Endothelial cell of umbilical vein (primary cell): ENCODE measurements at regions not wholly inside any gene's neighbourhood (a gene's known extent, or its start where the extent isn't known, plus 50 kb on each side); places are given as distances from the start of the nearest gene placed in this dataset.

ENCODE experiments used
- CTCF ChIP-seq, 2 donors: IDR thresholded peaks; 1 replicate in 1 of 2; 2 replicates in 1 of 2; pipeline ENCODE4 v1.5.1; 2011; ENCODE audit warnings: low read length in 2 of 2, mild to moderate bottlenecking in 2 of 2, moderate library complexity in 2 of 2, control low read depth in 1 of 2, inconsistent platforms in 1 of 2, low read depth in 1 of 2; ENCODE audit not compliant: insufficient read depth in 1 of 2; ENCODE audit errors: extremely low read depth in 1 of 2
- EZH2 ChIP-seq: IDR thresholded peaks from 2 replicates; pipeline ENCODE4 v1.6.1; 2012; ENCODE audit warnings: borderline replicate concordance, low read depth, mild to moderate bottlenecking, moderate library complexity, low read length, inconsistent platforms; ENCODE audit not compliant: severe bottlenecking
- POLR2A ChIP-seq: IDR thresholded peaks from 2 replicates; pipeline ENCODE4 v1.6.1; 2012; ENCODE audit warnings: low read depth, mild to moderate bottlenecking, control low read depth, low read length
- POLR2AphosphoS5 ChIP-seq: IDR thresholded peaks from 2 replicates; pipeline ENCODE4 v1.6.1; 2012; ENCODE audit warnings: low read depth, mild to moderate bottlenecking, control low read depth, low read length, moderate library complexity; ENCODE audit not compliant: insufficient read depth
- TF ChIP-seq, protein P1 (sequence below): IDR thresholded peaks from 2 replicates; pipeline ENCODE4 v1.6.1; 2011; ENCODE audit not compliant: insufficient read depth, insufficient read length

DNA sequence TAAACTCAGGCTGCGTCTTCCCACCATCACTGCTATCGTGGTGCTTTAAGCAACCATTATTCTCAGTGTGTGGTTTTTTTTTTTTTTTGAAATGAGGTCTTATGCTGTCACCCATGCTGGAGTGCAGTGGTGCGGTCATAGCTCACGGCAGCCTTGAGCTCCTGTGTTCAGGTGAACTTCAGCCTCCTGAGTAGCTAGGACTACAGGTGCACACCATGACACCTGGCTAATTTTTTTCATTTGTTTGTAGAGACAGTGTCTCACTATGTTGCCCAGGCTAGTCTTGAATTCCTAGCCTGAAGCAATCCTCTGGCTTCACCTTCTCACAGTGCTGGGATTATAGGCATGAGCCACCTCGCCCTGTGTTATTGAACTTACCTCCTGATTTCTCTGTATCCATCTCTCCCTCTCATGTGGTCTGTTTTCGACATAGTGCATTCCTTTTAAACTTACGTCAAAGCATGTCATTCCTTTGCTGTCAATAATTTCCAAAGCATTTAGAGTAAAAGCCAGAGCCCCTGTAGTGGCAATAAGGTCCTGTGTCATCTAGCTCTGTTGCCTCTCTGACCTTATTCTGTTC is 255.5 kb downstream of the SNAPC1 start:
- TF ChIP-seq CTCF (IDR thresholded peaks at IDR 0.05; ENCODE audit: extremely low read depth in 1 of 2, insufficient read depth in 1 of 2, low read depth in 1 of 2, low read length in 2 of 2): no peak
- TF ChIP-seq, protein P1, sequence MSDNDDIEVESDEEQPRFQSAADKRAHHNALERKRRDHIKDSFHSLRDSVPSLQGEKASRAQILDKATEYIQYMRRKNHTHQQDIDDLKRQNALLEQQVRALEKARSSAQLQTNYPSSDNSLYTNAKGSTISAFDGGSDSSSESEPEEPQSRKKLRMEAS: no peak
- no peak for TF ChIP-seq POLR2AphosphoS5
- no peak for TF ChIP-seq EZH2
- no peak for TF ChIP-seq POLR2A
